ENCODE measurements at regions not wholly inside any gene's neighbourhood (a gene's known extent, or its start where the extent isn't known, plus 50 kb on each side); places are given as distances from the start of the nearest gene placed in this dataset.

DNA sequence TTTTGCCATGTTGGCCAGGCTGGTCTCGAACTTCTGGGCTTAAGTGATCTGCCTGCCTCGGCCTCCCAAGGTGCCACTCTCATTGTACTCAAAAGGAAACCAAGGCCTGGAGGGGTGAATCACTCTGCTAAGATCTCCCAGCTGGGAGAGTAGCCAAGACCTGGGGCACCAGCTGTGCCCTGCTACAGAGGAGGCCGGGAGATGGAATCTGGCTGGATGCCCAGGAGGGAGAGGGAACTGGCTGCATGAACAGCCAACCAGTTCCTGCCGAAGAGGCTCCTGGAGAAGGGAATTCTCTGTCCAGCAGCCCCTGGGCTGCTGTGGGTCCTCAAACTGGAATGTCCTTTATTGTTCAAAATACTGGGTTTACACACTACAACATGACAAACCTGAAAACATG is 238.7 kb upstream of the CIBAR2 start:
- no peak for TF ChIP-seq TAF1 (IDR thresholded peaks at IDR 0.05; ENCODE audit: borderline replicate concordance, insufficient read depth, low read length)
- TF ChIP-seq, protein P1, sequence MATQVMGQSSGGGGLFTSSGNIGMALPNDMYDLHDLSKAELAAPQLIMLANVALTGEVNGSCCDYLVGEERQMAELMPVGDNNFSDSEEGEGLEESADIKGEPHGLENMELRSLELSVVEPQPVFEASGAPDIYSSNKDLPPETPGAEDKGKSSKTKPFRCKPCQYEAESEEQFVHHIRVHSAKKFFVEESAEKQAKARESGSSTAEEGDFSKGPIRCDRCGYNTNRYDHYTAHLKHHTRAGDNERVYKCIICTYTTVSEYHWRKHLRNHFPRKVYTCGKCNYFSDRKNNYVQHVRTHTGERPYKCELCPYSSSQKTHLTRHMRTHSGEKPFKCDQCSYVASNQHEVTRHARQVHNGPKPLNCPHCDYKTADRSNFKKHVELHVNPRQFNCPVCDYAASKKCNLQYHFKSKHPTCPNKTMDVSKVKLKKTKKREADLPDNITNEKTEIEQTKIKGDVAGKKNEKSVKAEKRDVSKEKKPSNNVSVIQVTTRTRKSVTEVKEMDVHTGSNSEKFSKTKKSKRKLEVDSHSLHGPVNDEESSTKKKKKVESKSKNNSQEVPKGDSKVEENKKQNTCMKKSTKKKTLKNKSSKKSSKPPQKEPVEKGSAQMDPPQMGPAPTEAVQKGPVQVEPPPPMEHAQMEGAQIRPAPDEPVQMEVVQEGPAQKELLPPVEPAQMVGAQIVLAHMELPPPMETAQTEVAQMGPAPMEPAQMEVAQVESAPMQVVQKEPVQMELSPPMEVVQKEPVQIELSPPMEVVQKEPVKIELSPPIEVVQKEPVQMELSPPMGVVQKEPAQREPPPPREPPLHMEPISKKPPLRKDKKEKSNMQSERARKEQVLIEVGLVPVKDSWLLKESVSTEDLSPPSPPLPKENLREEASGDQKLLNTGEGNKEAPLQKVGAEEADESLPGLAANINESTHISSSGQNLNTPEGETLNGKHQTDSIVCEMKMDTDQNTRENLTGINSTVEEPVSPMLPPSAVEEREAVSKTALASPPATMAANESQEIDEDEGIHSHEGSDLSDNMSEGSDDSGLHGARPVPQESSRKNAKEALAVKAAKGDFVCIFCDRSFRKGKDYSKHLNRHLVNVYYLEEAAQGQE (IDR thresholded peaks at IDR 0.05; ENCODE audit: insufficient read depth in 1 of 2, low read depth in 2 of 2, low read length in 2 of 2) = peak; percentile 73 to 87

DNA sequence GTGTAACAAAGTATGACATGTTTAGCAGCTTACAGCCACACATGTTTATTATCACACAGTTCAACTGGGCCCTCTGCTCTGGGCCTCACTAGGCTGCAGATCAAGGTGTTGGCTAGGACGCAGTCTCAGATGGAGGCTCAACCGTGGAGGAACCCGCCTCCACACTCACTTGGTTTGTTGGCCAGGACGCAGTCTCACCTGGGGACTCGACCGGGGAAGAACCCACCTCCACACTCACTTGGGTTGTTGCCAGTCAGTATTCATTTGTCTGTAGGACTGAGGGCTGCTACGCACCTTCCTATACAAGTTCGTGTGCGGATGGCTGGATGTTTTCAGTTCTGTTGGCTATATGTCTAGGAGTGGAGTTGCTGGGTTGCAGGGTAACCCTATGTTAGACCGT is 240.7 kb upstream of the CIBAR2 start:
- TF ChIP-seq SIN3A (IDR thresholded peaks at IDR 0.05; ENCODE audit: borderline replicate concordance, insufficient read depth, low read length) (no peak), TAF1 (IDR thresholded peaks at IDR 0.05; ENCODE audit: borderline replicate concordance, insufficient read depth, low read length) (no peak), FOXP2 (optimal IDR thresholded peaks at IDR 0.05; ENCODE audit: borderline replicate concordance, extremely low read depth, extremely low read length, insufficient read depth) (no peak)

DNA sequence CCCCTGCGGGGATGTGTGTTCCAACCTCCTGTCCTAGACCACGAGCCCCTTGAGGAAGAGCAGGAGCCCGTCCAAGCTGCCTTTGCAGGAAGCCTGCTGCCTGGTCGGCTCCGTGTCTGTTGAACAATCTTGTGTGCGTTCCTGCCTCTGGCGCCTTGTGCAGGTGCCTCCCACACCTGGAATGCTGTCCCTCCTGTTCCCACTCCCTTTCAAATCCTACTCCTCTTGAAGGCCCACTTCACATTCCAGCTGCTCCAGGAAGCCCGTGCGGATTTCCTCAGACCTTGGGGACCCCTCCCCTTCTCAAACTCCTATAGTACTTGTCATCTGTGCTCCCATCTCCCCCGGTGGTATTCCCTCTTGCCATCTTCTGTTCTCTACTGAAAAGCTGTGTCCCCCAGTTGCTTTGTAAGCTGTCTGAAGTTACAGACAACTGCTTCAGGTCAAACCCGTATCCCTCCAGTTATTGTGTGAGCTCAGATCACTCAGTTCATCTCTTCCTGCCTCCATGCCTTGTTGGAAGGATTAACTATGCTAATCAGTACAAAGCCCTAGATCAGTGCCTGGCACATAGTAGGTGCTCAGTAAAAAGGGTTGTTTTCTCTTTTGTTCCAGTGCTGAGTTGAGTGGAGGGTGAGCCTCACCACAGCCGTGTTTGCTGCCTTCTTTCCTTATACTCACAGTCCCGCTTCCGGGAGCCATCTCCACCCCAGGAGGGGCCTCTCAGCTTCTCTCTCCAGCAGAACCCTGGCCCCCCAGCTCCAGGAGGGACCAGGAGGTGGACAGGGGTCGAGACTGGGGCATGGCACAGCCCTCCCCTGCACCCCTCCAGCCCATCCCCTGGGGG is 241.8 kb upstream of the CIBAR2 start:
- no peak for TF ChIP-seq SIN3A (IDR thresholded peaks at IDR 0.05; ENCODE audit: borderline replicate concordance, insufficient read depth, low read length)
- TF ChIP-seq POLR2AphosphoS5 (IDR thresholded peaks at IDR 0.05; ENCODE audit: low read depth, low read length) = no peak
- TF ChIP-seq, protein P1 (IDR thresholded peaks at IDR 0.05; ENCODE audit: insufficient read depth in 1 of 2, low read depth in 2 of 2, low read length in 2 of 2) = no peak
- no peak for TF ChIP-seq FOXP2 (optimal IDR thresholded peaks at IDR 0.05; ENCODE audit: borderline replicate concordance, extremely low read depth, extremely low read length, insufficient read depth)
- TF ChIP-seq TAF1 (IDR thresholded peaks at IDR 0.05; ENCODE audit: borderline replicate concordance, insufficient read depth, low read length) = no peak

DNA sequence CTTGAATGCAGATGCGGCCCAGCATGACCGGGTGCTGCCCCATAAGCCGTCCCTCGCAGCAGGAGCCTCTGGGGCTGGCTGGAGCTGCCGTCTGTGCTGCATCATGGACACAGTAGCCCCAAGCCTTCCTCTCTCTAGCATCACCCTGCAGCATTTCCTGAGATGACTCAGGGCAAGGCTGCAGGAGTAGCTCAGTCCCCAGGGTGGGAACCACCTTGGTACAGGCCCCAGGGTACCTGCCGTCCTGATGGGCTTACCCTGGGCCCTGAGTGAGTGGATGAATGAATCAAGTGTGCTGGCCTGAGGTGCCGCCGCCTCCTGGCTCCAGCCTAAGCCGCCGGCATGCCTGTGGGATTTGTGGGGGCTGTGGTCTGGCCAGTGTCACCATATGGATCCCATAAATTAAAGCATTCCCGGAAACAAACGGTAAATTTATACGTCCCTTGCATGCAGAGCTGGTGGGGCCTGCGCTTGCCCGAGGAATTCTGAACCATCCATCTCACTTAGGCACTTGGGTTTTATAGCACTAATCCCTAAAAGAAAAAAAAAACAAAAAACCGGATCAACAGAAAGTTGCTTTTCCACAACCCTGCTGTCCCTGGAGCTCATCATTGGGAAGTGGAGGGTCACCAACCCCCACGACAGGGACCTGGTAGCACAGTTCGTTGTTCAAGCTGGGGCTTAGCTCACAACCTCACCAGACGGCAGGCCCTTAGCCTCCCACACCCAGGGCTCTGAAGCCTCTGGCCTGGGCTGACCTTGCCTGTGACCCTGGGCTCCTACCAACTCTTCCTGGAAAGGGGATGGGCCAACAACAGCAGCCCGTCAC is 242.6 kb upstream of the CIBAR2 start:
- TF ChIP-seq POLR2AphosphoS5 (IDR thresholded peaks at IDR 0.05; ENCODE audit: low read depth, low read length) = no peak
- peak; percentile 27 for TF ChIP-seq FOXP2 (optimal IDR thresholded peaks at IDR 0.05; ENCODE audit: borderline replicate concordance, extremely low read depth, extremely low read length, insufficient read depth)

DNA sequence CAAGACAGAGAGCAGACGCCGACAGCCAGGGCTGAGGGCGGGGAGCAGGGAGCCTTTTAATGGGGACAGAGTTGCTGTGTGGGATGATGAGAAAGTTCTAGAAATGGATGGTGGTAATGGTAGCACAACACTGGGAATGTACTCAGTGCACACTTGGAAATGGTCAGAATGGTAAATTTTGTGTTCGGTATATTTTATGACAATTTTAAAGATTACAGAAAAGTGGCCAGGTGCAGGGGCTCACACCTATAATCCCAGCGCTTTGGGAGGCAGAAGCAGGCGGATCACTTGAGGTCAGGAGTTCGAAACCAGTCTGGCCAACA is 243.2 kb upstream of the CIBAR2 start:
- no peak for TF ChIP-seq TAF1 (IDR thresholded peaks at IDR 0.05; ENCODE audit: borderline replicate concordance, insufficient read depth, low read length)
- TF ChIP-seq, protein P1 (IDR thresholded peaks at IDR 0.05; ENCODE audit: insufficient read depth in 1 of 2, low read depth in 2 of 2, low read length in 2 of 2) = no peak
- no peak for TF ChIP-seq POLR2AphosphoS5 (IDR thresholded peaks at IDR 0.05; ENCODE audit: low read depth, low read length)
- TF ChIP-seq FOXP2 (optimal IDR thresholded peaks at IDR 0.05; ENCODE audit: borderline replicate concordance, extremely low read depth, extremely low read length, insufficient read depth) = no peak
- no peak for TF ChIP-seq SIN3A (IDR thresholded peaks at IDR 0.05; ENCODE audit: borderline replicate concordance, insufficient read depth, low read length)

DNA sequence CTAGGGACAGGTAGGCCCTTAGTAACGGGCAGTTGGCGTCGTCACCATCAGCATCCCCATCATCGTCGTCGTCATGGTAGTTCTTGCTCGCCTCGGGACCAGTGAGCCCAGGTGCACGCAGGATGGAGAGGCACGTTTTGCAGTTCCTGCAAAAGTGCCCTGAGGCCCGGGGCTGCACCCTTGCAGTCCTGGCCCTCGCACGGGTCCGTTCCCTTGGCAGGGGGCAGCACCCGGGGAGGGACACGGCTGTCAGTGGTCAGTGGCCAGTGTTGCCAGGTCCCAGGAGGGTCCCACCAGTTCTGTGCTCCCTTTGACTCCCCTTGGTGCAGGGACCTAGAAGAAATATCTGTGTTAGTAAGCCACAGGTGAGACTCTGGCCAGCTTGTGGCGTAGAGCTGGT is 243.9 kb upstream of the CIBAR2 start:
- TF ChIP-seq FOXP2 (optimal IDR thresholded peaks at IDR 0.05; ENCODE audit: borderline replicate concordance, extremely low read depth, extremely low read length, insufficient read depth) = no peak
- TF ChIP-seq, protein P1 (IDR thresholded peaks at IDR 0.05; ENCODE audit: insufficient read depth in 1 of 2, low read depth in 2 of 2, low read length in 2 of 2) = no peak
- no peak for TF ChIP-seq POLR2AphosphoS5 (IDR thresholded peaks at IDR 0.05; ENCODE audit: low read depth, low read length)
- TF ChIP-seq SIN3A (IDR thresholded peaks at IDR 0.05; ENCODE audit: borderline replicate concordance, insufficient read depth, low read length) = no peak
- TF ChIP-seq TAF1 (IDR thresholded peaks at IDR 0.05; ENCODE audit: borderline replicate concordance, insufficient read depth, low read length) = no peak
